K562 (cell line): ENCODE measurements at regions not wholly inside any gene's neighbourhood (a gene's known extent, or its start where the extent isn't known, plus 50 kb on each side); places are given as distances from the start of the nearest gene placed in this dataset.

Source experiments
- ATAC-seq: fragments of 200-7000 bp; cut with Tn5 transposase; 3 replicates; pipeline ENCODE4 v1.9.1; 2020; ENCODE audit warnings: moderate library complexity
- BruUV-seq: library from RNA; stranded (reverse); fragments of 400-500 nt; replicated peaks from 2 replicates; lab custom pipeline; 2021; lab: Mats Ljungman, UMichigan
- CTCF ChIA-PET: fragments of 300-600 bp; formaldehyde crosslinking; extraction: SDS; loops from one replicate; lab custom pipeline; 2021; ENCODE audit warnings: low intra/inter-chr PET ratio; lab: Yijun Ruan, JAX
- POLR2A ChIA-PET: fragments of 300-600, 350-650 bp; sonication (Branson Sonifier 250); formaldehyde crosslinking; extraction: SDS; loops from one replicate; lab custom pipeline; 2021; ENCODE audit warnings: antibody characterized with exemption, inconsistent platforms; lab: Yijun Ruan, JAX
- DNase-seq, 4 experiments: peaks; one replicate each; pipeline versions ENCODE4 v3.0.0 to v3.0.0-alpha.2; 2011 to 2018; ENCODE audit warnings: low spot score in 3 of 4, mixed read lengths in 3 of 4; ENCODE audit errors: extremely low read depth in 1 of 4
- FAIRE-seq: peaks from 2 replicates; lab custom pipeline; 2011; peaks lifted over from hg19 to GRCh38; lab: Jason Lieb, UNC
- H2AFZ ChIP-seq: 2 replicates; pipeline ENCODE4 v1.6.0; 2011; ENCODE audit warnings: low read depth, low read length, control low read depth, inconsistent platforms
- H3K27ac ChIP-seq: fragments of 200-600 bp; 3 replicates; pipeline ENCODE4 v1.8.0; 2011; ENCODE audit warnings: low read depth, mild to moderate bottlenecking, control low read depth, inconsistent platforms, low read length, moderate library complexity, mixed read lengths; ENCODE audit errors: extremely low read depth
- H3K27me3 ChIP-seq, 2 experiments: fragments of 300-600 bp in 1 of 2; 2 replicates in 1 of 2; 3 replicates in 1 of 2; pipeline versions ENCODE4 v1.6.0 to v1.8.0; 2011; ENCODE audit warnings: inconsistent platforms in 2 of 2, low read length in 2 of 2, mild to moderate bottlenecking in 1 of 2, mixed read lengths in 1 of 2, moderate library complexity in 1 of 2; ENCODE audit not compliant: control insufficient read depth in 2 of 2, insufficient read depth in 2 of 2
- H3K36me3 ChIP-seq: fragments of 300-600 bp; 3 replicates; pipeline ENCODE4 v1.8.0; 2011; ENCODE audit warnings: mild to moderate bottlenecking, low read length, inconsistent platforms; ENCODE audit not compliant: control insufficient read depth, insufficient read depth
- H3K4me1 ChIP-seq, 2 experiments: fragments of 200-600 bp in 1 of 2; replicated peaks in 1 of 2; 2 replicates in 1 of 2; 3 replicates in 1 of 2; pipeline versions ENCODE4 v1.5.1 to v1.8.0; 2011; ENCODE audit warnings: inconsistent platforms in 2 of 2, low read length in 2 of 2, mild to moderate bottlenecking in 1 of 2, mixed read lengths in 1 of 2, moderate library complexity in 1 of 2; ENCODE audit not compliant: control insufficient read depth in 2 of 2, insufficient read depth in 2 of 2
- H3K4me2 ChIP-seq: 2 replicates; pipeline ENCODE4 v1.6.1; 2011; ENCODE audit warnings: low read length, control low read depth, inconsistent platforms, mixed read lengths; ENCODE audit not compliant: insufficient read depth
- H3K4me3 ChIP-seq: fragments of 200-600 bp; sonication (generic), shearing (Covaris generic); 2 replicates; pipeline ENCODE4 v1.5.1; 2016; ENCODE audit warnings: control low read depth, inconsistent platforms
- H3K79me2 ChIP-seq: fragments of 200-600 bp; 3 replicates; pipeline ENCODE4 v1.8.0; 2011; ENCODE audit warnings: low read length, inconsistent platforms; ENCODE audit not compliant: control insufficient read depth, insufficient read depth
- H3K9ac ChIP-seq, 2 experiments: 2 replicates each; pipeline versions ENCODE4 v1.6.0 to v1.6.1; 2011; ENCODE audit warnings: low read depth in 2 of 2, low read length in 2 of 2, control low read depth in 1 of 2, inconsistent platforms in 1 of 2, mild to moderate bottlenecking in 1 of 2, mixed read lengths in 1 of 2; ENCODE audit not compliant: insufficient read depth in 1 of 2
- H3K9me1 ChIP-seq: one replicate; pipeline ENCODE4 v1.6.0; 2011; ENCODE audit warnings: inconsistent platforms, mild to moderate bottlenecking, low read length, moderate library complexity; ENCODE audit not compliant: control insufficient read depth, insufficient read depth
- H3K9me3 ChIP-seq: replicated peaks from 2 replicates; pipeline ENCODE4 v1.5.1; 2011; ENCODE audit warnings: low read depth, low read length, inconsistent platforms; ENCODE audit not compliant: control insufficient read depth, insufficient read depth
- H4K20me1 ChIP-seq: replicated peaks from 2 replicates; pipeline ENCODE4 v1.6.1; 2011; ENCODE audit warnings: low read length, inconsistent platforms, mixed read lengths; ENCODE audit not compliant: control insufficient read depth, insufficient read depth
- ATF3 ChIP-seq, 2 experiments: fragments of 450-650 bp in 1 of 2; sonication (generic) in 1 of 2; formaldehyde crosslinking in 1 of 2; IDR thresholded peaks in 1 of 2; conservative IDR thresholded peaks in 1 of 2; 2 replicates each; pipeline versions ENCODE4 v1.6.1 to v1.8.1; 2016 to 2023; ENCODE audit warnings: mild to moderate bottlenecking in 2 of 2, moderate library complexity in 2 of 2, inconsistent platforms in 1 of 2, missing genetic modification reagents in 1 of 2
- C11orf30 ChIP-seq: fragments of 450-650 bp; IDR thresholded peaks from 2 replicates; pipeline ENCODE4 v1.6.1; 2016; ENCODE audit warnings: low read depth, mild to moderate bottlenecking
- HDAC1 ChIP-seq, 2 experiments: fragments of 450-650 bp; IDR thresholded peaks; 2 replicates each; pipeline ENCODE4 v1.6.1; 2016 to 2017; ENCODE audit warnings: inconsistent platforms in 1 of 2, mild to moderate bottlenecking in 1 of 2, moderate library complexity in 1 of 2
- MCM2 ChIP-seq: fragments of 450-650 bp; IDR thresholded peaks from 2 replicates; pipeline ENCODE4 v1.6.1; 2017; ENCODE audit warnings: low read depth, mild to moderate bottlenecking
- PCBP2 ChIP-seq: fragments of 200-400 bp; formaldehyde crosslinking; IDR thresholded peaks from 2 replicates; pipeline ENCODE4 v1.6.1; 2018; ENCODE audit warnings: low read length, low read depth, mild to moderate bottlenecking, moderate library complexity; ENCODE audit not compliant: poor library complexity, severe bottlenecking
- POLR2H ChIP-seq: IDR thresholded peaks from 2 replicates; pipeline ENCODE4 v1.6.1; 2016; ENCODE audit warnings: missing genetic modification characterization, low read depth, mild to moderate bottlenecking, control low read depth, missing compliant biosample characterization, moderate library complexity
- WGBS: fragments of 100-300 bp; shearing (Covaris generic); methylation state at CpG from one replicate; pipeline ENCODE4 v1.1.6; 2016; ENCODE audit warnings: low coverage, mixed read lengths; ENCODE audit not compliant: insufficient coverage; ENCODE audit errors: missing lambda C conversion rate; 5-methylcytosine and 5-hydroxymethylcytosine counted together
- in situ Hi-C: fragments of 300-500 bp; cut with MboI; formaldehyde crosslinking; loops from 4 replicates; pipeline ENCODE4 v1.15.0; 2018; ENCODE audit warnings: inconsistent platforms, mixed read lengths
- intact Hi-C: fragments of 100-400 bp; cut with micrococcal nuclease; formaldehyde crosslinking; loops from 2 replicates; pipeline ENCODE4 v1.14.2; 2022

GRCh38 chr11:56932572-56933220, 56.0 kb upstream of the OR5AK2 start:
- no peak overlapping the region for H3K27ac ChIP-seq
- CTCF ChIA-PET, result no interaction called here
- intact Hi-C loops (no loop called here), in situ Hi-C loops (no loop called here)
- H3K4me3 ChIP-seq, result no peak overlapping the region
- POLR2A ChIA-PET, result no interaction called here
- no peaks in the 10 kb centered on the region for H3K36me3 ChIP-seq
- TF ChIP-seq ATF3 (IDR thresholded peaks at IDR 0.05) (peak; percentile 48; the same call in 1 of the 2 replicates), ATF3 (CRISPR knock-in tag; conservative IDR thresholded peaks at IDR 0.05) (no peak), MCM2 (no peak)
- no peaks in the 10 kb centered on the region for H3K79me2 ChIP-seq
- H3K9me1 ChIP-seq, result no peaks in the 10 kb centered on the region
- WGBS, result 1% methylated on average over 5 of the region's 5 CpGs
- BruUV-seq, result no TSS peak
- FAIRE-seq (no peak), DNase-seq (peak in 1 of 4 experiments; percentile 1), ATAC-seq (no peak)
- H4K20me1 ChIP-seq, result no peaks in the 10 kb centered on the region
- no peaks in the 10 kb centered on the region for H3K27me3 ChIP-seq
- no peaks in the 10 kb centered on the region for H3K4me1 ChIP-seq
- no peak overlapping the region for H3K4me2 ChIP-seq
- H2AFZ ChIP-seq, result no peak overlapping the region
- no peaks in the 10 kb centered on the region for H3K9me3 ChIP-seq
- H3K9ac ChIP-seq, result no peak overlapping the region

GRCh38 chr11:56923116-56923515, 65.6 kb upstream of the OR5AK2 start:
- no peaks in the 10 kb centered on the region for H3K9me1 ChIP-seq
- no peaks in the 10 kb centered on the region for H3K4me1 ChIP-seq
- no peak for TF ChIP-seq C11orf30
- TF ChIP-seq POLR2H (tag), result no peak
- TF ChIP-seq HDAC1 (IDR thresholded peaks at IDR 0.05), result no peak
- TF ChIP-seq PCBP2, result no peak
- no peak overlapping the region for H3K4me3 ChIP-seq
- no peak for ATAC-seq
- no peak for FAIRE-seq
- no peak for DNase-seq
- no peak overlapping the region for H3K27ac ChIP-seq
- in situ Hi-C loops (no loop called here), intact Hi-C loops (no loop called here)
- no TSS peak for BruUV-seq
- H2AFZ ChIP-seq, result no peak overlapping the region
- H4K20me1 ChIP-seq, result no peaks in the 10 kb centered on the region
- H3K9me3 ChIP-seq, result no peaks in the 10 kb centered on the region
- POLR2A ChIA-PET, result no interaction called here
- CTCF ChIA-PET, result no interaction called here
- H3K4me2 ChIP-seq, result no peak overlapping the region
- no peaks in the 10 kb centered on the region for H3K36me3 ChIP-seq
- WGBS, result 0% methylated on average over 1 of the region's 1 CpG
- H3K9ac ChIP-seq, result no peak overlapping the region
- H3K27me3 ChIP-seq, result no peaks in the 10 kb centered on the region
- H3K79me2 ChIP-seq, result no peaks in the 10 kb centered on the region
